ENCODE measurements at regions not wholly inside any gene's neighbourhood (a gene's known extent, or its start where the extent isn't known, plus 50 kb on each side); places are given as distances from the start of the nearest gene placed in this dataset.

- Histone ChIP-seq H3K4me3 (no peak overlapping the region), H3K4me1 (no peaks in the 10 kb centered on the region), H3K27me3 (no peaks in the 10 kb centered on the region), H3K27ac (no peak overlapping the region), H3K9me3 (no peaks in the 10 kb centered on the region), H3K36me3 (no peaks in the 10 kb centered on the region)
- TF ChIP-seq POLR2A (IDR thresholded peaks at IDR 0.05) (no peak), POLR2AphosphoS5 (IDR thresholded peaks at IDR 0.05) (no peak), EP300 (IDR thresholded peaks at IDR 0.05) (no peak)
- TF ChIP-seq, protein P1, sequence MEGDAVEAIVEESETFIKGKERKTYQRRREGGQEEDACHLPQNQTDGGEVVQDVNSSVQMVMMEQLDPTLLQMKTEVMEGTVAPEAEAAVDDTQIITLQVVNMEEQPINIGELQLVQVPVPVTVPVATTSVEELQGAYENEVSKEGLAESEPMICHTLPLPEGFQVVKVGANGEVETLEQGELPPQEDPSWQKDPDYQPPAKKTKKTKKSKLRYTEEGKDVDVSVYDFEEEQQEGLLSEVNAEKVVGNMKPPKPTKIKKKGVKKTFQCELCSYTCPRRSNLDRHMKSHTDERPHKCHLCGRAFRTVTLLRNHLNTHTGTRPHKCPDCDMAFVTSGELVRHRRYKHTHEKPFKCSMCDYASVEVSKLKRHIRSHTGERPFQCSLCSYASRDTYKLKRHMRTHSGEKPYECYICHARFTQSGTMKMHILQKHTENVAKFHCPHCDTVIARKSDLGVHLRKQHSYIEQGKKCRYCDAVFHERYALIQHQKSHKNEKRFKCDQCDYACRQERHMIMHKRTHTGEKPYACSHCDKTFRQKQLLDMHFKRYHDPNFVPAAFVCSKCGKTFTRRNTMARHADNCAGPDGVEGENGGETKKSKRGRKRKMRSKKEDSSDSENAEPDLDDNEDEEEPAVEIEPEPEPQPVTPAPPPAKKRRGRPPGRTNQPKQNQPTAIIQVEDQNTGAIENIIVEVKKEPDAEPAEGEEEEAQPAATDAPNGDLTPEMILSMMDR (IDR thresholded peaks at IDR 0.05): no peak
- WGBS: 68% methylated on average over 6 of the region's 6 CpGs
- no peak for DNase-seq (ENCODE audit: low spot score in 2 of 2)
Measured at GRCh38 chr18:21177822-21178221, 64.2 kb upstream of the GREB1L start.

GRCh38 chr18:21179590-21180220 is 62.3 kb upstream of the GREB1L start:
- 35% methylated on average over 7 of the region's 7 CpGs for WGBS
- Histone ChIP-seq H3K4me3 (no peak overlapping the region), H3K27me3 (no peaks in the 10 kb centered on the region), H3K4me1 (no peaks in the 10 kb centered on the region), H3K9me3 (no peaks in the 10 kb centered on the region), H3K36me3 (no peaks in the 10 kb centered on the region), H3K27ac (no peak overlapping the region)
- DNase-seq (ENCODE audit: low spot score in 2 of 2): no peak
- TF ChIP-seq, protein P1 (IDR thresholded peaks at IDR 0.05): peak; percentile 48 to 49
- TF ChIP-seq POLR2AphosphoS5 (IDR thresholded peaks at IDR 0.05) (no peak), POLR2A (IDR thresholded peaks at IDR 0.05) (no peak)

GRCh38 chr18:21180588-21180987 is 61.4 kb upstream of the GREB1L start:
- H3K36me3 ChIP-seq: no peaks in the 10 kb centered on the region
- no peak for DNase-seq (ENCODE audit: low spot score in 2 of 2)
- H3K27ac ChIP-seq: no peak overlapping the region
- H3K9me3 ChIP-seq: no peaks in the 10 kb centered on the region
- no peak overlapping the region for H3K4me3 ChIP-seq
- TF ChIP-seq EP300 (IDR thresholded peaks at IDR 0.05) (no peak), POLR2A (IDR thresholded peaks at IDR 0.05) (no peak), POLR2AphosphoS5 (IDR thresholded peaks at IDR 0.05) (no peak)
- TF ChIP-seq, protein P1 (IDR thresholded peaks at IDR 0.05): no peak
- no peaks in the 10 kb centered on the region for H3K27me3 ChIP-seq
- WGBS: 78% methylated on average over 7 of the region's 7 CpGs
- no peaks in the 10 kb centered on the region for H3K4me1 ChIP-seq

DNA sequence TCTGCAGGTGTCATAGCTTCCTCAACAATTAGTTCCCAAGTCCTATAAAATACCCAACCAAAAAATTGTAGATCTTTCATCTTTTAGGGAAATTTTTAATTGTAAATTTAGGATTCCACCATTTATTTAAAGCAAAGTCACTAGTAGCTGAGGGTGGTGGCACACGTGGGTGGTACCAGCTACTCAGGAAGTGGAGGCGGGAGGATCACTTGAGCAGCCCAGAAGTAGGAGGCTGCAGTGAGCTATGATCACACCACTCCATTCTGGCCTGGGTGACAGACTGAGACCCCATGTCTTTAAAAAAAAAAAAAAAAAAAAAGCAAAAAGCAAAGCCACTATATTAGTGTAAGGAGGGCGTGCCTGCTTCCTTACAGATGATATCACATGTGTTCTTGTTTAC is 60.3 kb upstream of the GREB1L start:
- Histone ChIP-seq H3K36me3 (no peaks in the 10 kb centered on the region), H3K4me3 (no peak overlapping the region), H3K27ac (no peak overlapping the region), H3K27me3 (no peaks in the 10 kb centered on the region), H3K9me3 (no peaks in the 10 kb centered on the region), H3K4me1 (no peaks in the 10 kb centered on the region)
- no peak for DNase-seq (ENCODE audit: low spot score in 2 of 2)
- WGBS: 72% methylated on average over 3 of the region's 3 CpGs
- TF ChIP-seq, protein P1 (IDR thresholded peaks at IDR 0.05): no peak
- TF ChIP-seq POLR2A (IDR thresholded peaks at IDR 0.05) (no peak), POLR2AphosphoS5 (IDR thresholded peaks at IDR 0.05) (no peak), EP300 (IDR thresholded peaks at IDR 0.05) (no peak)

DNA sequence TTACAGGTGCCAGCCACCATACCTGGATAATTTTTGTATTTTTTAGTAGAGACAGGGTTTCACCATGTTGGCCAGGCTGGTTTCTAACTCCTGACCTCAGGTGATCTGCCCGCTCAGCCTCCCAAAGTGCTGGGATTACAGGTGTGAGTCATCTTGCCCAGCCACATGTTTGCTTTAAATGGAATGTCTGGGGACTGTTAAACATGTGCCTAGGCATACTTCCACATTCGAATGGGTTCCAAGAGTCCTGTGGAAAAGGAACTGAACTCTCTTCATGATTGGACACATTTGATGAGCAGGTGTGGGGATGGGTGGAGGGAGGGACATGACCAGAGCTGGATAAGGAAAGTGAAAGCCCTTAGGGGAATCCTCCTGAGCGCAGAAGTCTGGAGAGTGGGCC is 58.4 kb upstream of the GREB1L start:
- Histone ChIP-seq H3K27ac (no peak overlapping the region), H3K36me3 (no peaks in the 10 kb centered on the region), H3K4me3 (no peak overlapping the region), H3K9me3 (no peaks in the 10 kb centered on the region), H3K27me3 (no peaks in the 10 kb centered on the region), H3K4me1 (no peaks in the 10 kb centered on the region)
- TF ChIP-seq, protein P1 (IDR thresholded peaks at IDR 0.05): no peak
- no peak for TF ChIP-seq POLR2AphosphoS5 (IDR thresholded peaks at IDR 0.05)
- no peak for TF ChIP-seq EP300 (IDR thresholded peaks at IDR 0.05)
- no peak for TF ChIP-seq POLR2A (IDR thresholded peaks at IDR 0.05)
- no peak for DNase-seq (ENCODE audit: low spot score in 2 of 2)
- WGBS: 56% methylated on average over 3 of the region's 3 CpGs
